HG02588 (cell line): ENCODE measurements at regions not wholly inside any gene's neighbourhood (a gene's known extent, or its start where the extent isn't known, plus 50 kb on each side); places are given as distances from the start of the nearest gene placed in this dataset.
"Not testable (repeated sequence)": the region's sequence is repeated elsewhere in the genome, so short reads cannot be mapped to it uniquely, and the experiment has no call there.

ENCODE experiments used
- ATAC-seq: cut with Tn5 transposase; IDR thresholded peaks from one replicate; pipeline ENCODE4 v1.9.1; 2021; ENCODE audit warnings: mild to moderate bottlenecking, moderate library complexity; ENCODE audit not compliant: unreplicated experiment

- ATAC-seq, result no peak
Observed at GRCh38 chr5:158521995-158522394, 577.7 kb downstream of the EBF1 start.

- no peak for ATAC-seq
Observed at GRCh38 chr5:158519433-158520021, 580.2 kb downstream of the EBF1 start.

- ATAC-seq, result no peak
Observed at GRCh38 chr5:158516521-158516920, 583.2 kb downstream of the EBF1 start.

- ATAC-seq, result no peak
Observed at GRCh38 chr5:158514986-158515359, 584.7 kb downstream of the EBF1 start.

- no peak for ATAC-seq
Observed at GRCh38 chr5:158514319-158514985, 585.3 kb downstream of the EBF1 start.

GRCh38 chr5:158513490-158514318 lies 586.0 kb downstream of the EBF1 start:
- ATAC-seq, result no peak

GRCh38 chr5:158511454-158511853 lies 588.3 kb downstream of the EBF1 start:
- no peak for ATAC-seq

- no peak for ATAC-seq
Observed at GRCh38 chr5:158510479-158510878, 589.2 kb downstream of the EBF1 start.

GRCh38 chr5:158506648-158507047 lies 593.1 kb downstream of the EBF1 start:
- ATAC-seq, result no peak

GRCh38 chr5:158502686-158503085 lies 597.0 kb downstream of the EBF1 start:
- ATAC-seq, result no peak

- ATAC-seq, result no peak
Observed at GRCh38 chr5:158499892-158500418, 599.8 kb downstream of the EBF1 start.

- no peak for ATAC-seq
Observed at GRCh38 chr5:158499075-158499891, 600.4 kb downstream of the EBF1 start.

- ATAC-seq, result no peak
Observed at GRCh38 chr5:158496624-158497023, 603.1 kb downstream of the EBF1 start.

- ATAC-seq, result no peak
Observed at GRCh38 chr5:158494541-158494940, 605.2 kb downstream of the EBF1 start.

- not testable (repeated sequence) for ATAC-seq
Observed at GRCh38 chr5:158494044-158494443, 605.7 kb downstream of the EBF1 start.

- no peak for ATAC-seq
Observed at GRCh38 chr5:158492841-158493242, 606.9 kb downstream of the EBF1 start.

- ATAC-seq, result no peak
Observed at GRCh38 chr5:158492136-158492535, 607.6 kb downstream of the EBF1 start.

- no peak for ATAC-seq
Observed at GRCh38 chr5:158487664-158488063, 612.1 kb downstream of the EBF1 start.

GRCh38 chr5:158487156-158487555 lies 612.6 kb downstream of the EBF1 start:
- no peak for ATAC-seq

- ATAC-seq, result no peak
Observed at GRCh38 chr5:158486566-158486965, 613.1 kb downstream of the EBF1 start.

GRCh38 chr5:158485604-158486081 lies 614.1 kb downstream of the EBF1 start:
- ATAC-seq, result no peak
